Right ventricle myocardium inferior (tissue), 1 donor: ENCODE measurements at regions not wholly inside any gene's neighbourhood (a gene's known extent, or its start where the extent isn't known, plus 50 kb on each side); places are given as distances from the start of the nearest gene placed in this dataset.

Experiments used
- ATAC-seq: fragments of 200-7000 bp; cut with Tn5 transposase; one replicate; pipeline ENCODE4 v1.9.1; 2020; ENCODE audit warnings: mild to moderate bottlenecking, moderate library complexity
- DNase-seq: peaks from one replicate; pipeline ENCODE4 v3.0.0; 2021; ENCODE audit errors: missing footprints
- intact Hi-C: fragments of 100-400 bp; cut with DNase I; formaldehyde crosslinking; loops from one replicate; pipeline ENCODE4 v1.11.0; 2022
- donor health status: DM: no; HTN: yes; CAD: no; lungs with severe emphysema.

- intact Hi-C loops: no loop called here
- ATAC-seq (no peak), DNase-seq (no peak)
Measured at GRCh38 chr1:59077466-59078069, 219.3 kb upstream of the FGGY start.

DNA sequence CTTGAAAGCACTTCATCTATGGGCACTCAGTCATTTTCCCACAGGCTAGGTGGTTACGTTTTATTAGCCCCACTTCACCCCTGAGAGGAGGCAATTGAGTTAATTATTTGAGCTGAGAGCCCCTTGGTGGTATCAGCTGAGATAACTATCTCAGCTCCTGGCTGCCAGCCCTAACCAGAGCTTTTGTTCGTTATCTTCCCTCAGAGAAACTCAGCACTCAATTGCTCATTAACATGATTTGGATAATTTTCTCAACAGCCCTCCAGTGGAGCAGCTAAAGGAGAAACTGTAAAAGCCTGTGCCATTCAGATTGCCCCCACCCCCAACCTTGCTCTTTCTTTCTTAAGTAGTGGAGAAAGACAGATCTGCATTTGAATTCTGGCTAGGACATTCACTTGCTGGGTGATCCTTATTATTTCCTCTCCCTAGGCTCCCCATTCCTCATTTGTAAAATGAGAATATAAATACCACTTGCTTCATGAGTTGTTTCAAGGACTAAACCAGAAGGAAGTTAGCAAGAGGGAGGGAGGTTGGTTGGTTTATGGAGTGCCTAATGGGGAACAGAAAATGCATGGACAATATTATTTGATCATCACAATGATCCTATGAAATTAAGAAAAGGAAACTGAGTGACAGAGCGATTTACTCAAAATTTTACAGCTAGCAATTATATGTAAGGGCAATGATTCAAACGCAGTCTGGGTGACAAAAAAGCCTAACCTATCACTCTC is 218.7 kb upstream of the FGGY start:
- intact Hi-C loops: no loop called here
- DNase-seq: no peak
- peak; percentile 25 for ATAC-seq

DNA sequence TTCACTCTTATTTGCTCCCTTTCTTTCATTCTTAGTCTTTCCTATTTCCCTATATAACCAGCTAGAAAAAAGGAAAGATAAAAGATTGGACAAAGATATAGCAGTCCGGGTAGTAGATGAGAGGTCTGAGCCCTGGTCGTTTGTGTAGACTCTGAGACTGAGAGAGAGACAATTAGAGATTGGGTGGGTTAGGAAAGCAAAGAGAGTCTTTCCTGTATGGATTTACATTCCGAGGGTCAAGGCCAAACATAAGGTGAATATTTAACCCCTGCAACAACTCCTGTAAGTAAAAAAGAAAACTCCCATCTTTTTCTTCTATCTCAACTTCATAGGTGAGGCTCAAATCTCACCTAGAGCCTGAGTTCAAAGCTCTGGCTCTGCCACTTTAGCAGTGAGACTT is 218.0 kb upstream of the FGGY start:
- no peak for ATAC-seq
- DNase-seq: no peak
- intact Hi-C loops: no loop called here

DNA sequence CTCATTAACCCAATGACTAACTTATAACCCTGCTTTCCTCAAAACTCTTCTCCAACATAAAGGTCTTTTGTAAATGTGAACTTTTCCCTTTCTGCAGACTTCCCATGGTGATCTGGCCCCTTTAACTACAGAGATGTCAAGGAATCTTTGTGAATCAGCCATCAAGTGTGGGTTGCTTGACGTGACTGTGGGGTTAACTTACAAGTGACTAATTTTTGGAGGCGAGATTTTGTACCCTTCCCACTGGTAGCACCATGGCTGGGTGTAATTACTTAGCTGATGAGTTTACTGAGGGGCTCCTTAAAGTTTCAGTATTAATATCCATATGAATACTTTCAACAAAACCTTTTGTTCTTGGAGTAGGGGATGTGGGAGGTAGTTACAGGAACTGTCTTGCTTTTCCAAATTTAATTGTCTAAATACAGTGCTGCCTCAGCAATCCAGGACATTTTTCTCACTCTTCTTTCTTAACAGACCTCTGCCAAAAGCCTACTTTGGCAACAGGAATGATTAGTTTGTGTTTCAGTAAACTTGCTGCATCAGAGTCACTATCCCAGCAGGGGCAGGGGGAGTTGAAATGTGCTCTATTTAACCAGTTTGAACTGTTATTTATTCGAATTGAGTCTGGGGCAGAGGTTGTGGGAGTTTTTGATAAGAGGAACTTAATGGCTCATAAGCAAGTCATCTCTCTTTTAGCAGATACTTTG is 217.3 kb upstream of the FGGY start:
- intact Hi-C loops: no loop called here
- ATAC-seq: no peak

DNA sequence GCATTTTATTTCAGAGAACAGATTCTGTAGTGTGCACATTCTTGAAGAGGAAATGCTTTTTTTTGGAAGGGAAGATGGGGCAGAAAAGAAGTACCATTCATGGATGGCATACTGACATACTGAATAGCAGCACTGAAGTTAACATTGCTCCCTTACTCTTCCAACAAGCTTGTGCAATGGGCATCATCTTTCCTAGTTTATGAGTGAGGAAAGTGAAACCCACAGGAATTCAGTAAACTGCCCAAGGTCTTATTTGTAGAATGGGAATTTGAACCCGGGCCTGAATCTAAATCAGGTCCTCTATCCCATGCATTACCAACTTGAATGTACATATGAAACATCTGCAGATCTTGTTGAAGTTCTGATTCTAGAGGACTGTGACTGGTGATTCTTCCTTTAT is 215.7 kb upstream of the FGGY start:
- DNase-seq (no peak), ATAC-seq (no peak)
- intact Hi-C loops: no loop called here

More for the DNA sequence above, 217.3 kb upstream of the FGGY start:
- no peak for DNase-seq

GRCh38 chr1:59081795-59082194 is 215.1 kb upstream of the FGGY start:
- intact Hi-C loops: no loop called here
- no peak for ATAC-seq
- no peak for DNase-seq

DNA sequence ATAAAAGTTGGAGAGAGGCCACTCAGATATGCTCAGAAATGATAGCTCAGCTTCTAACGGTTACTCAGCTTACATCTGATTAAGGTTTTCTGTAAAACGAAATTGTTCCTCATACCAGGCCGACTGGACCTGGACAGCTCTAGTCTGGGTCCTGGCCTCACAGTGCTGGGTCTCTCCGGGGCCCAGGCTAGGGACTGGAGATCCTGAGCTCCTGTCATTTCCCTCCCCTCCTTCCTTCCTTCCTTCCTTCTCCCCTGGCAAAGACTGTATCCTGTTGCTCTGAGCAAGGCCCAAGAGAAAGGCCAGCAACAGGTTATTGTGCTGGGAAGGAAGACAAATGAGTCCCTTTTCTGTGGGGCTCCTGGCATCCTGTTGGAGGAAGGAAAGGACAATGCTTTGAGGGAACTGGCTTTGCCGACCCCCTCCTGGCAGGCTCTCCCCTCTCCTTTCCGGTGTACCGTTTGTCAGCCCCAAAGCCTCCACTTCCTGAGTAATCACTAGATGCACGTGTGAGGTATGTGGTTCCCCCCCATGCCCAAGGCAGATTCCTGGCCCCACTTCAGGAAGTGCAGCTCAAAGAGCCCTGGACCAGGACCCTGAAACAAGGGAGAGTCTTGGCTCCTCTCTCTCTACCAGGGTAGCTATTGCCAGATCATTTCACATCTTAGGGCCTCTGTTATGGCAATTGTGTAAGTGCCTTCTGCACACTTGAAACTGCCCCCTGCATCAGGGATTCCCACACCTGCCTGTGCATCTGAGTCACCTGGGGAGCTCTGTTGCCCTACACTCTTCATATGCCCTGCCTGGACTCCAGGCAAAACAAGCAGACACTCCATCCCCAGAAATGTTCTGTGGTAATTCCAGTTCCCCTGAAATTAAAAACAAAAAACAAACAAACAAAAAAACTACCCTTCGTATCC is 212.7 kb upstream of the FGGY start:
- DNase-seq: no peak

GRCh38 chr1:59085101-59085500 is 211.8 kb upstream of the FGGY start:
- intact Hi-C loops: no loop called here
- ATAC-seq: no peak
- no peak for DNase-seq

More for the DNA sequence above, 212.7 kb upstream of the FGGY start:
- intact Hi-C loops: no loop called here
- peak; percentile 61 for ATAC-seq

DNA sequence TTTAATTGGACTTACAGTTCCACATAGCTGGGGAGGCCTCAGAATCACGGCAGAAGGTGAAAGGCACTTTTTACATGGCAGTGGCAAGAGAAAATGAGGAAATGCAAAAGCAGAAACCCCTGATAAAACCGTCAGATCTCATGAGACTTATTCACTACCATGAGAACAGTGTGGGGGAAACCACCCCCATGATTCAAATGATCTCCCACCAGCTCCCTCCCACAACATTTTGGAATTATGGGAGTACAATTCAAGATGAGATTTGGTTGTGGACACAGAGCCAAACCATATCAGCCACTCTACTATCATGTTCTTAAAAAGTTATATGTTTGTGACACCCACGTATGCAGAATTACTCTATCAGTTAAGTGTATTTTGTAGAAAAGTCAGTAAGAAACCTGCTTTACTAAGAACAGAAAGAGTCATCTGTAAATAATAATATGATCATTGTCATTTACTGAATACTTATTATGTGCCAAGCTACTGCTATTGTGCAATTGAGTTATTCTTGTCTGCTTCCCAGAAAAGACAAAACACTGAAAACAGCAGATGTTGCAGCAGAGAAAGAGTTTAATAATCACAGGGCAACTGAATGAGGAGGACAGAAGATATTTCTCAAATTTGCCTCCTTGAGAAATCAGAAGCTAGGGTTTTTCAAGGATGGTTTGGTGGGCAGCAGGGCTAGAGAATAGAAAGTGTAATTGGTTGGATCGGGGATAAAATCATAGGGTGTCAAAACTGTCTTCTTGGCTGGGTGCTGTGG is 207.7 kb upstream of the FGGY start:
- ATAC-seq: no peak
- no peak for DNase-seq
- intact Hi-C loops: no loop called here

GRCh38 chr1:59089922-59090457 is 206.9 kb upstream of the FGGY start:
- DNase-seq: no peak
- intact Hi-C loops: no loop called here
- ATAC-seq: no peak

- no peak for ATAC-seq
- no peak for DNase-seq
- intact Hi-C loops: no loop called here
Measured at GRCh38 chr1:59092126-59092525, 204.8 kb upstream of the FGGY start.

DNA sequence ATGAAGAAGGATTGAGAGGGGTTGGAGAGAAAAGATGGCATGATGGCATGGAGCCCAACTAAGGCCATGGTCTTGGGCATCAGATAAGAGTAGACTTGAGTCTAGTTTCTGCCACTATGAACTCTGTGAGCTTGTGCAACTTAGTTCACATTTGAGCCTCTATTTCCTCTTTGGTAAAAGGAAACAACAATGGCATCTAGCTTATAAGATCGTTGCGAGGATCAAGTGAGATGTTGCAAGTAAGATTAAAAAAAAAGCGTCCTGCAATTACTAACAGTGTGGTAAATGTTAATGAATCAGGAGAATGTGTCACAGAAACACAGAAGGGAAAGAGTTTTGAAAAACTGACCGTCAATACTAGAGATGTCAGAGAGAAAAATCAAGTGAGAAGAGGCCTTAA is 202.9 kb upstream of the FGGY start:
- intact Hi-C loops: no loop called here
- DNase-seq: no peak
- ATAC-seq: no peak

- ATAC-seq (peak; percentile 87), DNase-seq (no peak)
- intact Hi-C loops: no loop called here
Measured at GRCh38 chr1:59096501-59096900, 200.4 kb upstream of the FGGY start.

DNA sequence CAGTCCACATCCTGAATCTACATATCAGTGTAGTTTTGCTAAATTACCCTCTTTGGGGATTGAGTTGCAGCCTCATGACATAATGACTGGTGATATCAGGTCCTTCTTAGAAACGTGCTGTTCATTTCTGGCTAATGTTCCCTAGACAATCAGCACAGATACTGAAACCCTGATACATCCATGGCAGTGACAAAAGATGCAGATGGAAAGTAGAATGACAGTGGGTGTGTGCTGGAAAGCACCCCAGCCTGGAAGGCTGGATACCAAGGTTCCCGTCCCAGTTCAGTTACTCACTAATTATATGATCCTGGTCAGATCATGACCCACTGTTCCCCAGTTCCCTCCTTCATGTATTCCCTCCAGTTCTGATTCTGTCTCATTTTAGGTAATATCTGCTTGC is 198.2 kb upstream of the FGGY start:
- ATAC-seq (peak; percentile 62), DNase-seq (no peak)
- intact Hi-C loops: no loop called here

DNA sequence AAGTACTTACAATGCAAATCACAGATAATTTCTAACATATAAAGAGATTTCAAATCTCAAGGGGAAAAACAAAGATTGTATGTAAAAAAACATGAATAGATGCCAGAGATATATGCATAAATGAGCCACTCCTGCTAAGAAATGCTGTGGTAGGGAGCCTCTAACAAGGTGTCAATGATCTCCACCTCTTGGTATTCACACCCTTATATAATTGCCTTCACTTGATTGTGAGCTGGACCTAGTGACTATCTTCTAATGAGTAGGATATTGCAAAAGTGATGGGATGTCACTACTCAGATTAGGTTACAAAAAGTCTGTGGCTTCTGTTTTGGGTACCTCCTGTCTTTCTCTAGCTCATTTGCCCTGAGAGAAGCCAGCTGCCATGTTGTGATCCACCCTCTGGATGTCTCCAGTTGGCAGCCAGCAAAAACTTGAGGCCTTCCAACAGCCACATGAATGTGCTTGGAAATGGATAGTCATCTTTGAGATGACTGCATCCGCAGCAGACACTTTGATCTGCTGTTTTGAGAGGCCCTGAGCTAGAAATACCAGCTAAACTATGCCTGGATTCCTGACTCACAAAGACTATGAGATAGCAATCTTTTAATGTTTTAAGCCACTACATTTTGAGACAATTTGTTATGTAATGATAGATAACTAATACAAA is 196.1 kb upstream of the FGGY start:
- no peak for DNase-seq

GRCh38 chr1:59101518-59101917 is 195.4 kb upstream of the FGGY start:
- intact Hi-C loops: no loop called here
- ATAC-seq: no peak
- DNase-seq: no peak

More for the DNA sequence above, 196.1 kb upstream of the FGGY start:
- ATAC-seq: no peak
- intact Hi-C loops: no loop called here

DNA sequence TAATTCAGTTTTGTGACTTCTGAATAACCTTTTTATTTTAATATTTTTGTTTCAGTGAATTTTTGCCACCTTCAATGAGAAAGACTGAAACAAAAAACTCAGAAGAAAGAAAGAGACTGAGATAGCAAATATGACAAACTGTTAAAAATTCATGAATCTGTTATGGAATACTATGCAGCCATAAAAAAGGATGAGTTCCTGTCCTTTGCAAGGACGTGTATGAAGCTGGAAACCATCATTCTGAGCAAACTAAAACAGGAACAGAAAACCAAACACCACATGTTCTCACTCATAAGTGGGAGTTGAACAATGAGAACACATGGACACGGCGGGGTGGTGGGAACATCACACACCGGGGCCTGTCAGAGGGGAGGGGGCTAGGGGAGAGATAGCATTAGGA is 193.4 kb upstream of the FGGY start:
- intact Hi-C loops: no loop called here
- DNase-seq: no peak
- ATAC-seq: no peak
